Activated naive CD8-positive, alpha-beta T cell (primary cell): ENCODE measurements at regions not wholly inside any gene's neighbourhood (a gene's known extent, or its start where the extent isn't known, plus 50 kb on each side); places are given as distances from the start of the nearest gene placed in this dataset.
A peak's percentile ranks its signal among the peaks of the same experiment; 100 is the strongest.

ENCODE experiments used
- H3K27ac Mint-ChIP-seq: one replicate; pipeline ENCODE4 v1.8.0; 2021; ENCODE audit warnings: mixed read lengths
- H3K27me3 Mint-ChIP-seq: one replicate; pipeline ENCODE4 v1.8.0; 2021; ENCODE audit warnings: mixed read lengths
- H3K36me3 Mint-ChIP-seq: one replicate; pipeline ENCODE4 v1.8.0; 2021; ENCODE audit warnings: mixed read lengths
- H3K4me1 Mint-ChIP-seq: one replicate; pipeline ENCODE4 v1.8.0; 2021; ENCODE audit warnings: low read depth, mixed read lengths
- H3K4me3 Mint-ChIP-seq: one replicate; pipeline ENCODE4 v1.8.0; 2021; ENCODE audit warnings: mild to moderate bottlenecking, mixed read lengths
- H3K9me3 Mint-ChIP-seq: one replicate; pipeline ENCODE4 v1.8.0; 2021; ENCODE audit warnings: low read depth, mixed read lengths

- H3K4me3 Mint-ChIP-seq: no peak overlapping the region
- H3K36me3 Mint-ChIP-seq: peaks cover 2% of the 10 kb centered on the region
- H3K27me3 Mint-ChIP-seq: no peaks in the 10 kb centered on the region
- peaks cover 5% of the 10 kb centered on the region for H3K9me3 Mint-ChIP-seq
- peaks cover 73% of the 10 kb centered on the region for H3K4me1 Mint-ChIP-seq
- peak overlapping the region; percentile 72 for H3K27ac Mint-ChIP-seq
Observed at GRCh38 chr12:75974323-75975187, 57.0 kb downstream of the PHLDA1 start.

GRCh38 chr12:75971253-75971652 lies 60.3 kb downstream of the PHLDA1 start:
- Mint-ChIP-seq H3K4me3 (no peak overlapping the region), H3K9me3 (peaks cover 5% of the 10 kb centered on the region), H3K27me3 (no peaks in the 10 kb centered on the region), H3K36me3 (peaks cover 2% of the 10 kb centered on the region), H3K4me1 (peaks cover 48% of the 10 kb centered on the region), H3K27ac (peak overlapping the region; percentile 83)

GRCh38 chr12:75970310-75970709 lies 61.3 kb downstream of the PHLDA1 start:
- peaks cover 50% of the 10 kb centered on the region for H3K4me1 Mint-ChIP-seq
- peaks cover 5% of the 10 kb centered on the region for H3K9me3 Mint-ChIP-seq
- peak overlapping the region; percentile 46 for H3K27ac Mint-ChIP-seq

GRCh38 chr12:75969768-75970167 lies 61.8 kb downstream of the PHLDA1 start:
- Mint-ChIP-seq H3K4me1 (peaks cover 48% of the 10 kb centered on the region), H3K4me3 (no peak overlapping the region), H3K27me3 (no peaks in the 10 kb centered on the region), H3K9me3 (peaks cover 5% of the 10 kb centered on the region), H3K36me3 (peaks cover 2% of the 10 kb centered on the region), H3K27ac (no peak overlapping the region)

More at GRCh38 chr12:75970310-75970709, 61.3 kb downstream of the PHLDA1 start:
- H3K27me3 Mint-ChIP-seq: no peaks in the 10 kb centered on the region
- H3K36me3 Mint-ChIP-seq: peaks cover 2% of the 10 kb centered on the region
- no peak overlapping the region for H3K4me3 Mint-ChIP-seq

- H3K9me3 Mint-ChIP-seq: no peaks in the 10 kb centered on the region
- no peaks in the 10 kb centered on the region for H3K36me3 Mint-ChIP-seq
- H3K4me1 Mint-ChIP-seq: peaks cover 24% of the 10 kb centered on the region
- no peak overlapping the region for H3K27ac Mint-ChIP-seq
- H3K27me3 Mint-ChIP-seq: no peaks in the 10 kb centered on the region
- no peak overlapping the region for H3K4me3 Mint-ChIP-seq
Observed at GRCh38 chr12:75965661-75966060, 65.9 kb downstream of the PHLDA1 start.

- Mint-ChIP-seq H3K36me3 (no peaks in the 10 kb centered on the region), H3K4me3 (no peak overlapping the region), H3K27me3 (no peaks in the 10 kb centered on the region), H3K27ac (no peak overlapping the region), H3K4me1 (peaks cover 17% of the 10 kb centered on the region), H3K9me3 (no peaks in the 10 kb centered on the region)
Observed at GRCh38 chr12:75964150-75964549, 67.4 kb downstream of the PHLDA1 start.

- H3K27ac Mint-ChIP-seq: no peak overlapping the region
Observed at GRCh38 chr12:75961878-75962277, 69.7 kb downstream of the PHLDA1 start.

GRCh38 chr12:75960954-75961661 lies 70.5 kb downstream of the PHLDA1 start:
- peaks cover 18% of the 10 kb centered on the region for H3K4me1 Mint-ChIP-seq
- H3K4me3 Mint-ChIP-seq: no peak overlapping the region
- H3K9me3 Mint-ChIP-seq: no peaks in the 10 kb centered on the region
- H3K36me3 Mint-ChIP-seq: no peaks in the 10 kb centered on the region
- H3K27ac Mint-ChIP-seq: no peak overlapping the region
- H3K27me3 Mint-ChIP-seq: no peaks in the 10 kb centered on the region

More at GRCh38 chr12:75961878-75962277, 69.7 kb downstream of the PHLDA1 start:
- Mint-ChIP-seq H3K4me1 (peaks cover 20% of the 10 kb centered on the region), H3K27me3 (no peaks in the 10 kb centered on the region), H3K36me3 (no peaks in the 10 kb centered on the region), H3K4me3 (no peak overlapping the region), H3K9me3 (no peaks in the 10 kb centered on the region)

GRCh38 chr12:75960086-75960910 lies 71.3 kb downstream of the PHLDA1 start:
- H3K36me3 Mint-ChIP-seq: no peaks in the 10 kb centered on the region
- H3K27ac Mint-ChIP-seq: no peak overlapping the region
- no peak overlapping the region for H3K4me3 Mint-ChIP-seq
- H3K4me1 Mint-ChIP-seq: peaks cover 12% of the 10 kb centered on the region
- no peaks in the 10 kb centered on the region for H3K9me3 Mint-ChIP-seq
- no peaks in the 10 kb centered on the region for H3K27me3 Mint-ChIP-seq

- H3K4me3 Mint-ChIP-seq: no peak overlapping the region
- H3K27ac Mint-ChIP-seq: no peak overlapping the region
- no peaks in the 10 kb centered on the region for H3K9me3 Mint-ChIP-seq
- H3K4me1 Mint-ChIP-seq: peaks cover 12% of the 10 kb centered on the region
- H3K27me3 Mint-ChIP-seq: no peaks in the 10 kb centered on the region
- H3K36me3 Mint-ChIP-seq: no peaks in the 10 kb centered on the region
Observed at GRCh38 chr12:75959506-75959905, 72.1 kb downstream of the PHLDA1 start.

- peaks cover 13% of the 10 kb centered on the region for H3K4me1 Mint-ChIP-seq
- no peaks in the 10 kb centered on the region for H3K27me3 Mint-ChIP-seq
- no peaks in the 10 kb centered on the region for H3K36me3 Mint-ChIP-seq
- H3K27ac Mint-ChIP-seq: no peak overlapping the region
- no peak overlapping the region for H3K4me3 Mint-ChIP-seq
- no peaks in the 10 kb centered on the region for H3K9me3 Mint-ChIP-seq
Observed at GRCh38 chr12:75959060-75959459, 72.5 kb downstream of the PHLDA1 start.

GRCh38 chr12:75955251-75955650 lies 76.3 kb downstream of the PHLDA1 start:
- H3K4me1 Mint-ChIP-seq: peaks cover 25% of the 10 kb centered on the region
- no peaks in the 10 kb centered on the region for H3K36me3 Mint-ChIP-seq
- H3K27ac Mint-ChIP-seq: no peak overlapping the region
- H3K9me3 Mint-ChIP-seq: no peaks in the 10 kb centered on the region
- no peak overlapping the region for H3K4me3 Mint-ChIP-seq
- H3K27me3 Mint-ChIP-seq: no peaks in the 10 kb centered on the region

- H3K4me1 Mint-ChIP-seq: peaks cover 22% of the 10 kb centered on the region
- H3K27ac Mint-ChIP-seq: no peak overlapping the region
- no peak overlapping the region for H3K4me3 Mint-ChIP-seq
- H3K36me3 Mint-ChIP-seq: no peaks in the 10 kb centered on the region
- no peaks in the 10 kb centered on the region for H3K9me3 Mint-ChIP-seq
- H3K27me3 Mint-ChIP-seq: no peaks in the 10 kb centered on the region
Observed at GRCh38 chr12:75954749-75955148, 76.8 kb downstream of the PHLDA1 start.

- no peak overlapping the region for H3K4me3 Mint-ChIP-seq
- H3K9me3 Mint-ChIP-seq: no peaks in the 10 kb centered on the region
- H3K4me1 Mint-ChIP-seq: peaks cover 16% of the 10 kb centered on the region
- no peaks in the 10 kb centered on the region for H3K27me3 Mint-ChIP-seq
- H3K27ac Mint-ChIP-seq: no peak overlapping the region
- no peaks in the 10 kb centered on the region for H3K36me3 Mint-ChIP-seq
Observed at GRCh38 chr12:75954041-75954440, 77.5 kb downstream of the PHLDA1 start.
